HFFc6 (cell line): ENCODE measurements at regions not wholly inside any gene's neighbourhood (a gene's known extent, or its start where the extent isn't known, plus 50 kb on each side); places are given as distances from the start of the nearest gene placed in this dataset.
"Not testable (repeated sequence)": the region's sequence is repeated elsewhere in the genome, so short reads cannot be mapped to it uniquely, and the experiment has no call there.

Experiments used
- DNase-seq: peaks from one replicate; pipeline ENCODE4 v3.0.0-alpha.2; 2018
- H3K27ac Mint-ChIP-seq: 2 replicates; pipeline ENCODE4 v1.8.0; 2020; ENCODE audit warnings: mild to moderate bottlenecking, mixed read lengths
- H3K27me3 Mint-ChIP-seq: 2 replicates; pipeline ENCODE4 v1.8.0; 2021; ENCODE audit warnings: mild to moderate bottlenecking, moderate library complexity, mixed read lengths; ENCODE audit not compliant: insufficient read depth
- H3K36me3 Mint-ChIP-seq: 2 replicates; pipeline ENCODE4 v1.8.0; 2021; ENCODE audit warnings: low read depth, mixed read lengths
- H3K4me1 Mint-ChIP-seq: 2 replicates; pipeline ENCODE4 v1.8.0; 2020; ENCODE audit warnings: low read depth, mixed read lengths
- H3K4me3 Mint-ChIP-seq: 2 replicates; pipeline ENCODE4 v1.8.0; 2020; ENCODE audit warnings: mild to moderate bottlenecking, moderate library complexity, mixed read lengths
- H3K9me3 Mint-ChIP-seq: 2 replicates; pipeline ENCODE4 v1.8.0; 2020; ENCODE audit warnings: mild to moderate bottlenecking, mixed read lengths
- TF ChIP-seq, protein P1 (sequence below): fragments of 200-600 bp; sonication (generic); IDR thresholded peaks from 2 replicates; pipeline ENCODE4 v1.5.0; 2021; ENCODE audit warnings: antibody characterized with exemption, mild to moderate bottlenecking

DNA sequence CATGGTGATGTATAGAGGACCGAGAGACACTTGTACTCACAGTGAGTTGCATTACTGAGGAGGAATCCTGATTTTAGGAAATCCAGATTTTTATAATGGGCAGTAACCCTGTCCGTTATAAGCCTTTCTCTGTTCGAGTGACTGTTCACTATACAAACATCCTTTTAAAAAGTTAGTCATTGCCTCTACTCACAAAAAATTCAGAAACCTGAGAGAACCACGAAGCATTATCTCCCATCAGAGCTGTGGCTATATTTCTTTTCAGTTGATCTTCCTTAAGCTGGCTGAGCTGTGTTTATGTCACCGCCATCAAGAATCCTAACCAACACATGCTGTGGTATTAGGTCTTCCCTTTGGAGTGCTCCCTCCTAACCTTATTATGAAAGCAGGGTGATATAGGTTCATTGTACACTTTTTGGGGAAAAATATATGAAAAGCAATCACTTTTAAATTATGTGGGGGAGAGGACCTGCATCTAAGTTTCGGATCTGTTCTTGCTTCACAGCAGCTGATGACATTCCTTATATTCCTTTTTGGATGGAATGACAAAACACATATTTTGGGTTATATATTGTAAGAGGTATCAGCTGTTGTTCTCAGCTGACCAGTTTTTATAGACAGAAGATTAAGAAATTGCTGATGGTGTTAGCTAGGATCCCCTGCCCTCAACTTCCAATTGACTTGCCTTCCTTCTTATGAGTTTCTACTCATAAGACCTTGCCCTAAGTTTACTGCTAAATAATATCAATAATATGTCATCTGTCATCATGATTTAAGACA, 465.9 kb upstream of the RASGRP1 start:
- Mint-ChIP-seq H3K36me3 (peaks cover 4% of the 10 kb centered on the region), H3K4me3 (peak overlapping the region; percentile 11), H3K27me3 (no peaks in the 10 kb centered on the region; the same call in 1 of the 2 replicates), H3K9me3 (no peaks in the 10 kb centered on the region), H3K27ac (peak overlapping the region; percentile 77), H3K4me1 (peaks cover 53% of the 10 kb centered on the region)
- TF ChIP-seq, protein P1, sequence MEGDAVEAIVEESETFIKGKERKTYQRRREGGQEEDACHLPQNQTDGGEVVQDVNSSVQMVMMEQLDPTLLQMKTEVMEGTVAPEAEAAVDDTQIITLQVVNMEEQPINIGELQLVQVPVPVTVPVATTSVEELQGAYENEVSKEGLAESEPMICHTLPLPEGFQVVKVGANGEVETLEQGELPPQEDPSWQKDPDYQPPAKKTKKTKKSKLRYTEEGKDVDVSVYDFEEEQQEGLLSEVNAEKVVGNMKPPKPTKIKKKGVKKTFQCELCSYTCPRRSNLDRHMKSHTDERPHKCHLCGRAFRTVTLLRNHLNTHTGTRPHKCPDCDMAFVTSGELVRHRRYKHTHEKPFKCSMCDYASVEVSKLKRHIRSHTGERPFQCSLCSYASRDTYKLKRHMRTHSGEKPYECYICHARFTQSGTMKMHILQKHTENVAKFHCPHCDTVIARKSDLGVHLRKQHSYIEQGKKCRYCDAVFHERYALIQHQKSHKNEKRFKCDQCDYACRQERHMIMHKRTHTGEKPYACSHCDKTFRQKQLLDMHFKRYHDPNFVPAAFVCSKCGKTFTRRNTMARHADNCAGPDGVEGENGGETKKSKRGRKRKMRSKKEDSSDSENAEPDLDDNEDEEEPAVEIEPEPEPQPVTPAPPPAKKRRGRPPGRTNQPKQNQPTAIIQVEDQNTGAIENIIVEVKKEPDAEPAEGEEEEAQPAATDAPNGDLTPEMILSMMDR, result no peak
- DNase-seq, result peak; percentile 52

- H3K36me3 Mint-ChIP-seq, result peaks cover 4% of the 10 kb centered on the region
- H3K4me3 Mint-ChIP-seq, result no peak overlapping the region
- no peak for DNase-seq
- TF ChIP-seq, protein P1, result no peak
- H3K4me1 Mint-ChIP-seq, result peaks cover 44% of the 10 kb centered on the region
- no peaks in the 10 kb centered on the region; the same call in 1 of the 2 replicates for H3K27me3 Mint-ChIP-seq
- H3K9me3 Mint-ChIP-seq, result no peaks in the 10 kb centered on the region
- no peak overlapping the region for H3K27ac Mint-ChIP-seq
Observed at GRCh38 chr15:39031596-39031995, 467.0 kb upstream of the RASGRP1 start.

DNA sequence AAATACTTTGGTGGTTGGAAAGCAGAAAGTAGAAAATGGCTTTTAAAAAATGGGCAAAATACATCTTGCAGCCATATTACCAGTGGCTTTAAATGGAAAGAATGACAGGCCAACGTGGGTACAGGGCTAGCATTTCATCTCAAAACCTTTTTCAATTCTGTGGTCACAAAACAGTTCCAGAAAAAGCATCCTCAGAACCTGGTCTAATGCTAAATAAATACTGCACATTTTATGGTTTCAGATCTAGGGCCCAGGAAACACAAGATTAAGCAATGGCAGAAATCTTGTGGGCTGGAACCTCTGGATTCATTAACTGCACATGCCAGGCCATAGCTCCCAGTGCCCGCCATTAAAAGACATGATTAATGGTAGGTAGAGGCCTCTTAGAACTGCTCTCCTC, 470.2 kb upstream of the RASGRP1 start:
- H3K9me3 Mint-ChIP-seq, result no peaks in the 10 kb centered on the region
- peaks cover 21% of the 10 kb centered on the region for H3K4me1 Mint-ChIP-seq
- H3K36me3 Mint-ChIP-seq, result peaks cover 10% of the 10 kb centered on the region
- DNase-seq, result no peak
- TF ChIP-seq, protein P1, result no peak
- H3K27ac Mint-ChIP-seq, result no peak overlapping the region
- no peak overlapping the region for H3K4me3 Mint-ChIP-seq
- no peaks in the 10 kb centered on the region for H3K27me3 Mint-ChIP-seq

DNA sequence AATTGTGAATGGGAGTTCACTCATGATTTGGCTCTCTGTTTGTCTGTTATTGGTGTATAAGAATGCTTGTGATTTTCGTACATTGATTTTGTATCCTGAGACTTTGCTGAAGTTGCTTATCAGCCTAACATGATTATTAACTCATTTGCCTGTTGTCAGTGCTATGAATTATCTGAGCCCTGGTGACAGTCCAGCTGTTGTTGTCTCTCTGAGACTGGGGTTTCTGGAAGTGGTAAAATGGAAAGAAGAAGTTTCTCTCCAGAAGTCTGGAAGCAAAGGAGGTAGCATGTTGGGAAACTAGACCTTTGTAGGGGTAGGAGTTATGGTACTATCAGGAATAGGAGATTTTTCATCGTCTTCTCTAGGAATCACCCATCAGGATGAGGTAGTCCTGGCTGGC, 473.0 kb upstream of the RASGRP1 start:
- Mint-ChIP-seq H3K36me3 (peaks cover 10% of the 10 kb centered on the region), H3K4me1 (peaks cover 22% of the 10 kb centered on the region)
- H3K9me3 Mint-ChIP-seq, H3K27me3 Mint-ChIP-seq, DNase-seq, H3K4me3 Mint-ChIP-seq, H3K27ac Mint-ChIP-seq: not testable (repeated sequence)

GRCh38 chr15:39040861-39041260, 476.2 kb upstream of the RASGRP1 start:
- no peaks in the 10 kb centered on the region for H3K9me3 Mint-ChIP-seq
- DNase-seq, result no peak
- no peak overlapping the region for H3K4me3 Mint-ChIP-seq
- no peaks in the 10 kb centered on the region for H3K27me3 Mint-ChIP-seq
- no peak overlapping the region for H3K27ac Mint-ChIP-seq
- peaks cover 10% of the 10 kb centered on the region for H3K36me3 Mint-ChIP-seq
- H3K4me1 Mint-ChIP-seq, result peaks cover 31% of the 10 kb centered on the region
- TF ChIP-seq, protein P1, result no peak

DNA sequence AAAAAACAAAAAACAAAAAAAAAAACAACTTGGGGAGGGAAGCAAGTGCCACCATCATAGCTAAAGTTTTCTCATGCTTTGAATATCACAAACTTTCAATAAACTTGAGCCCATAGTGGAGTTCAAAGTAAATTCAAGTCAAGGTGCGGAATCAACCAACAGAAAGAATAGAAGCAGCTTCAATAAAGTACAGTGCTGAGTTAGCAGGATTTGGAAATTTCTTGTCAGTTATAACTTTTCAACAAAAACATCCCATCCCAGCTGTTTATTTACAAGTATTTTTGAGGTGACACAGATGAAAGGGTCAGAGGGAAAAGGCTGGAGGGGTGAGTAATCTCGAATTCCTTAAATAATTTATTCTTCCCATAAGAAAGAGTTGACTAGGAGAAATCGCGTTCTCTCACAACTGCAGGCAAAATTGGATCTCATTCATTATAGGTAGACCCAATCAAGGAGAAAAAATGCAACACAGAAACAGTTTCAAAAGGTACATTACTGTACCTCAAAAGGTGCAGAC, 477.4 kb upstream of the RASGRP1 start:
- Mint-ChIP-seq H3K27me3 (no peaks in the 10 kb centered on the region), H3K4me3 (no peak overlapping the region), H3K36me3 (peaks cover 10% of the 10 kb centered on the region), H3K4me1 (peaks cover 31% of the 10 kb centered on the region), H3K27ac (no peak overlapping the region), H3K9me3 (no peaks in the 10 kb centered on the region)
- TF ChIP-seq, protein P1, result no peak
- DNase-seq, result no peak
